GM23338 (cell line): ENCODE measurements at regions not wholly inside any gene's neighbourhood (a gene's known extent, or its start where the extent isn't known, plus 50 kb on each side); places are given as distances from the start of the nearest gene placed in this dataset.

Experiments
- ATAC-seq: fragments of 200-7000 bp; cut with Tn5 transposase; 3 replicates; pipeline ENCODE4 v1.9.1; 2020
- DNase-seq: peaks from one replicate; pipeline ENCODE4 v3.0.0-alpha.2; 2015; ENCODE audit warnings: low spot score
- H2AFZ ChIP-seq: fragments of 200-600 bp; sonication (generic); 2 replicates; pipeline ENCODE4 v1.8.0; 2016; ENCODE audit warnings: antibody characterized with exemption, mild to moderate bottlenecking, moderate library complexity
- H3F3A ChIP-seq: fragments of 200-600 bp; sonication (generic); replicated peaks from 2 replicates; pipeline ENCODE4 v1.8.0; 2017; ENCODE audit warnings: antibody characterized with exemption, mixed run types, low read depth
- H3K27ac ChIP-seq: fragments of 200-600 bp; sonication (generic); 2 replicates; pipeline ENCODE4 v1.6.1; 2016; ENCODE audit warnings: low read depth
- H3K27me3 ChIP-seq: fragments of 200-600 bp; sonication (generic); 2 replicates; pipeline ENCODE4 v1.8.0; 2016; ENCODE audit warnings: mild to moderate bottlenecking, mixed run types, moderate library complexity; ENCODE audit not compliant: insufficient read depth
- H3K36me3 ChIP-seq: fragments of 200-600 bp; sonication (generic); 2 replicates; pipeline ENCODE4 v1.8.0; 2016; ENCODE audit warnings: mild to moderate bottlenecking; ENCODE audit not compliant: insufficient read depth
- H3K4me1 ChIP-seq: fragments of 200-600 bp; sonication (generic); 2 replicates; pipeline ENCODE4 v1.8.0; 2016; ENCODE audit warnings: mild to moderate bottlenecking, moderate library complexity; ENCODE audit not compliant: insufficient read depth
- H3K4me2 ChIP-seq: fragments of 200-600 bp; sonication (generic); 2 replicates; pipeline ENCODE4 v1.7.1; 2017; ENCODE audit warnings: mixed run types
- H3K4me3 ChIP-seq: fragments of 200-600 bp; sonication (generic); 2 replicates; pipeline ENCODE4 v1.6.1; 2016; ENCODE audit warnings: mixed run types
- H3K79me2 ChIP-seq: fragments of 200-600 bp; sonication (generic); replicated peaks from 2 replicates; pipeline ENCODE4 v1.8.0; 2017; ENCODE audit warnings: mild to moderate bottlenecking; ENCODE audit not compliant: insufficient read depth
- H3K9me2 ChIP-seq: fragments of 200-600 bp; sonication (generic); 2 replicates; pipeline ENCODE4 v1.8.0; 2017; ENCODE audit not compliant: insufficient read depth
- H4K20me1 ChIP-seq: fragments of 200-600 bp; sonication (generic); replicated peaks from 2 replicates; pipeline ENCODE4 v1.8.0; 2017; ENCODE audit warnings: mild to moderate bottlenecking; ENCODE audit not compliant: insufficient read depth
- H3K27ac Mint-ChIP-seq: 2 replicates; pipeline ENCODE4 v1.8.0; 2020; ENCODE audit warnings: inconsistent platforms, mild to moderate bottlenecking, moderate library complexity, mixed read lengths
- H3K27me3 Mint-ChIP-seq: 3 replicates; pipeline ENCODE4 v1.8.0; 2022; ENCODE audit warnings: low read depth, mild to moderate bottlenecking, moderate library complexity, mixed read lengths, inconsistent platforms; ENCODE audit not compliant: insufficient read depth, poor library complexity
- H3K36me3 Mint-ChIP-seq: 3 replicates; pipeline ENCODE4 v1.8.0; 2021; ENCODE audit warnings: low read depth, mild to moderate bottlenecking, inconsistent platforms, moderate library complexity, mixed read lengths
- H3K4me1 Mint-ChIP-seq: 3 replicates; pipeline ENCODE4 v1.8.0; 2020; ENCODE audit warnings: mild to moderate bottlenecking, inconsistent platforms, mixed read lengths
- H3K4me3 Mint-ChIP-seq: 3 replicates; pipeline ENCODE4 v1.8.0; 2021; ENCODE audit warnings: moderate library complexity, mild to moderate bottlenecking, inconsistent platforms, mixed read lengths
- H3K9me3 Mint-ChIP-seq: 3 replicates; pipeline ENCODE4 v1.8.0; 2020; ENCODE audit warnings: moderate library complexity, mild to moderate bottlenecking, inconsistent platforms, mixed read lengths
- POLR2AphosphoS5 ChIP-seq: IDR thresholded peaks from 2 replicates; pipeline ENCODE4 v1.6.1; 2016; ENCODE audit warnings: antibody characterized with exemption, low read depth
- REST ChIP-seq: IDR thresholded peaks from one replicate; pipeline ENCODE4 v1.6.1; 2018; ENCODE audit warnings: antibody characterized with exemption; ENCODE audit not compliant: unreplicated experiment
- ZNF114 ChIP-seq: fragments of 250-450 bp; sonication (Bioruptor Pico); IDR thresholded peaks from 2 replicates; pipeline ENCODE4 v1.5.0; 2020; ENCODE audit warnings: mild to moderate bottlenecking, moderate library complexity
- ZNF462 ChIP-seq: fragments of 250-450 bp; sonication (Bioruptor Pico); IDR thresholded peaks from 2 replicates; pipeline ENCODE4 v1.5.0; 2020; ENCODE audit warnings: mild to moderate bottlenecking, moderate library complexity

GRCh38 chr16:48454051-48454450 is 68.8 kb upstream of the SIAH1 start (continued):
- TF ChIP-seq ZNF462 (no peak), POLR2AphosphoS5 (no peak)

GRCh38 chr16:48452991-48453760 is 68.0 kb upstream of the SIAH1 start:
- Mint-ChIP-seq H3K27me3 (peaks cover 1% of the 10 kb centered on the region), H3K27ac (no peak overlapping the region), H3K4me1 (no peaks in the 10 kb centered on the region; the same call in 2 of the 3 replicates), H3K36me3 (no peaks in the 10 kb centered on the region), H3K4me3 (no peak overlapping the region), H3K9me3 (no peaks in the 10 kb centered on the region)
- Histone ChIP-seq H2AFZ (no peak overlapping the region), H3F3A (no peaks in the 10 kb centered on the region), H3K79me2 (no peaks in the 10 kb centered on the region), H3K27me3 (no peaks in the 10 kb centered on the region), H3K4me1 (no peaks in the 10 kb centered on the region), H3K9me2 (no peaks in the 10 kb centered on the region), H3K4me2 (no peak overlapping the region), H3K27ac (no peak overlapping the region), H3K36me3 (no peaks in the 10 kb centered on the region), H3K4me3 (no peak overlapping the region), H4K20me1 (no peaks in the 10 kb centered on the region)
- ATAC-seq (no peak), DNase-seq (no peak)
- no peak for TF ChIP-seq ZNF114 (CRISPR knock-in tag)
- no peak for TF ChIP-seq REST
- no peak for TF ChIP-seq POLR2AphosphoS5
